Neural cell (in vitro differentiated cells): ENCODE measurements at regions not wholly inside any gene's neighbourhood (a gene's known extent, or its start where the extent isn't known, plus 50 kb on each side); places are given as distances from the start of the nearest gene placed in this dataset.

Source experiments
- H2AFZ ChIP-seq: fragments of 200-600, 300-800 bp; sonication (generic), shearing (Covaris generic); 2 replicates; pipeline ENCODE4 v1.6.0; 2014; ENCODE audit warnings: low read depth, mild to moderate bottlenecking, antibody characterized with exemption, low read length, moderate library complexity
- H3F3A ChIP-seq: fragments of 200-600 bp; shearing (Covaris generic); 2 replicates; pipeline ENCODE4 v1.6.1; 2016; ENCODE audit warnings: mild to moderate bottlenecking, moderate library complexity, mixed read lengths, antibody characterized with exemption, low read length; ENCODE audit not compliant: insufficient read depth, poor library complexity, severe bottlenecking
- H3K27ac ChIP-seq: fragments of 200-600, 300-800 bp; sonication (generic), shearing (Covaris generic); 2 replicates; pipeline ENCODE4 v1.5.1; 2014; ENCODE audit warnings: mild to moderate bottlenecking, low read length, moderate library complexity
- H3K27me3 ChIP-seq: fragments of 300-800, 200-600 bp; sonication (generic), shearing (Covaris generic); 2 replicates; pipeline ENCODE4 v1.6.0; 2014; ENCODE audit warnings: mild to moderate bottlenecking, low read depth, low read length, moderate library complexity; ENCODE audit not compliant: insufficient read depth
- H3K36me3 ChIP-seq: fragments of 300-800, 200-600 bp; sonication (generic), shearing (Covaris generic); 2 replicates; pipeline ENCODE4 v1.5.1; 2014; ENCODE audit warnings: mild to moderate bottlenecking, antibody characterized with exemption, low read length, moderate library complexity; ENCODE audit not compliant: insufficient read depth
- H3K4me2 ChIP-seq: fragments of 300-800, 200-600 bp; sonication (generic), shearing (Covaris generic); 2 replicates; pipeline ENCODE4 v1.6.0; 2014; ENCODE audit warnings: mild to moderate bottlenecking, low read length
- H3K4me3 ChIP-seq: fragments of 300-800, 200-600 bp; sonication (generic), shearing (Covaris generic); 2 replicates; pipeline ENCODE4 v1.5.1; 2014; ENCODE audit warnings: mild to moderate bottlenecking, low read length, moderate library complexity
- H3K79me2 ChIP-seq: fragments of 200-600 bp; shearing (Covaris generic); replicated peaks from 2 replicates; pipeline ENCODE4 v1.6.0; 2014; ENCODE audit warnings: mild to moderate bottlenecking, low read length, moderate library complexity; ENCODE audit not compliant: insufficient read depth
- H3K9ac ChIP-seq: fragments of 300-800, 200-600 bp; sonication (generic), shearing (Covaris generic); 2 replicates; pipeline ENCODE4 v1.6.1; 2016; ENCODE audit warnings: mild to moderate bottlenecking, low read length, mixed read lengths
- H3K9me2 ChIP-seq: fragments of 200-600 bp; shearing (Covaris generic); 2 replicates; pipeline ENCODE4 v1.6.1; 2016; ENCODE audit warnings: mild to moderate bottlenecking, low read length, mixed read lengths; ENCODE audit not compliant: insufficient read depth
- H3K9me3 ChIP-seq: fragments of 200-600, 300-800 bp; sonication (generic), shearing (Covaris generic); 2 replicates; pipeline ENCODE4 v1.6.1; 2016; ENCODE audit warnings: mild to moderate bottlenecking, mixed run types, low read length, moderate library complexity, mixed read lengths
- H4K20me1 ChIP-seq: fragments of 200-600 bp; shearing (Covaris generic); 2 replicates; pipeline ENCODE4 v1.6.1; 2016; ENCODE audit warnings: mild to moderate bottlenecking, mixed run types; ENCODE audit not compliant: insufficient read depth
- CTCF ChIP-seq: fragments of 450-650 bp; IDR thresholded peaks from 2 replicates; pipeline ENCODE4 v1.5.1; 2014; ENCODE audit warnings: antibody characterized with exemption, mild to moderate bottlenecking, moderate library complexity; ENCODE audit not compliant: poor library complexity, severe bottlenecking
- EP300 ChIP-seq: fragments of 450-650 bp; conservative IDR thresholded peaks from 2 replicates; pipeline ENCODE4 v1.6.1; 2014; ENCODE audit warnings: antibody characterized with exemption, mild to moderate bottlenecking, moderate library complexity; ENCODE audit not compliant: poor library complexity, severe bottlenecking
- EZH2 ChIP-seq: fragments of 200-600, 300-800 bp; shearing (Covaris generic), sonication (generic); IDR thresholded peaks from 2 replicates; pipeline ENCODE4 v1.6.1; 2014; ENCODE audit warnings: antibody characterized with exemption, low read length, borderline replicate concordance, mild to moderate bottlenecking; ENCODE audit not compliant: insufficient read depth, poor library complexity, severe bottlenecking
- MXI1 ChIP-seq: fragments of 450-650 bp; conservative IDR thresholded peaks from 2 replicates; pipeline ENCODE4 v1.6.1; 2014; ENCODE audit warnings: antibody characterized with exemption, mild to moderate bottlenecking; ENCODE audit not compliant: poor library complexity, severe bottlenecking
- POLR2AphosphoS5 ChIP-seq: IDR thresholded peaks from 2 replicates; pipeline ENCODE4 v1.6.1; 2012
- RAD21 ChIP-seq: fragments of 450-650 bp; conservative IDR thresholded peaks from 2 replicates; pipeline ENCODE4 v1.6.1; 2014; ENCODE audit warnings: antibody characterized with exemption, mild to moderate bottlenecking, moderate library complexity
- REST ChIP-seq: IDR thresholded peaks from 2 replicates; pipeline ENCODE4 v1.6.1; 2012; ENCODE audit warnings: borderline replicate concordance
- SMC3 ChIP-seq: fragments of 450-650 bp; conservative IDR thresholded peaks from 2 replicates; pipeline ENCODE4 v1.6.1; 2014; ENCODE audit warnings: antibody characterized with exemption, mild to moderate bottlenecking, moderate library complexity; ENCODE audit not compliant: poor library complexity
- TAF1 ChIP-seq: IDR thresholded peaks from 2 replicates; pipeline ENCODE4 v1.6.1; 2012; ENCODE audit warnings: low read depth

- Histone ChIP-seq H3K9ac (no peak overlapping the region), H3K79me2 (no peaks in the 10 kb centered on the region), H4K20me1 (no peaks in the 10 kb centered on the region), H3K9me3 (no peaks in the 10 kb centered on the region), H3F3A (no peaks in the 10 kb centered on the region), H2AFZ (no peak overlapping the region), H3K27me3 (no peaks in the 10 kb centered on the region), H3K4me2 (no peak overlapping the region), H3K4me3 (no peak overlapping the region), H3K36me3 (no peaks in the 10 kb centered on the region), H3K9me2 (no peaks in the 10 kb centered on the region), H3K27ac (no peak overlapping the region)
- TF ChIP-seq SMC3 (no peak), RAD21 (no peak), EZH2 (no peak), POLR2AphosphoS5 (no peak), MXI1 (no peak), EP300 (no peak), REST (no peak), CTCF (no peak), TAF1 (no peak)
These were observed 1495.8 kb downstream of the EFNA5 start for GRCh38 chr5:106174903-106175302.

- no peak overlapping the region for H3K4me3 ChIP-seq
These were observed 1497.8 kb downstream of the EFNA5 start for GRCh38 chr5:106172681-106173532.

More at GRCh38 chr5:106172681-106173532, 1497.8 kb downstream of the EFNA5 start:
- no peak for TF ChIP-seq POLR2AphosphoS5
- TF ChIP-seq EP300, result no peak
- TF ChIP-seq RAD21, result no peak
- Histone ChIP-seq H4K20me1 (no peaks in the 10 kb centered on the region), H3K9ac (no peak overlapping the region), H3K36me3 (no peaks in the 10 kb centered on the region), H3K27me3 (no peaks in the 10 kb centered on the region), H3K9me2 (no peaks in the 10 kb centered on the region), H2AFZ (no peak overlapping the region), H3F3A (no peaks in the 10 kb centered on the region), H3K79me2 (no peaks in the 10 kb centered on the region), H3K9me3 (no peaks in the 10 kb centered on the region), H3K27ac (no peak overlapping the region), H3K4me2 (no peak overlapping the region)
